Mammary epithelial cell (primary cell): ENCODE measurements at regions not wholly inside any gene's neighbourhood (a gene's known extent, or its start where the extent isn't known, plus 50 kb on each side); places are given as distances from the start of the nearest gene placed in this dataset.

Experiments
- CTCF ChIP-seq, 2 donors: IDR thresholded peaks in 1 of 2; conservative IDR thresholded peaks in 1 of 2; 2 replicates each; pipeline ENCODE4 v1.5.1; 2011 to 2012; ENCODE audit warnings: inconsistent platforms in 2 of 2, low read length in 2 of 2, mild to moderate bottlenecking in 2 of 2, control low read depth in 1 of 2, low read depth in 1 of 2; ENCODE audit not compliant: insufficient read depth in 1 of 2; ENCODE audit errors: extremely low read depth in 1 of 2
- EZH2 ChIP-seq: IDR thresholded peaks from 2 replicates; pipeline ENCODE4 v1.6.1; 2012; ENCODE audit warnings: low read length, inconsistent platforms, borderline replicate concordance

GRCh38 chr2:129299756-129300155, 679.7 kb upstream of the RAB6C start:
- TF ChIP-seq EZH2: no peak
- no peak for TF ChIP-seq CTCF (conservative IDR thresholded peaks at IDR 0.05 in 1 of 2, IDR thresholded peaks at IDR 0.05 in 1 of 2; ENCODE audit: extremely low read depth in 1 of 2, insufficient read depth in 1 of 2, low read depth in 1 of 2, low read length in 2 of 2)
